Neural progenitor cell (in vitro differentiated cells): ENCODE measurements at regions not wholly inside any gene's neighbourhood (a gene's known extent, or its start where the extent isn't known, plus 50 kb on each side); places are given as distances from the start of the nearest gene placed in this dataset.
A peak's percentile ranks its signal among the peaks of the same experiment; 100 is the strongest.

ENCODE experiments used
- DNase-seq: peaks from one replicate; pipeline ENCODE4 v3.0.0-alpha.2; 2016; ENCODE audit warnings: low spot score
- H2AFZ ChIP-seq: fragments of 200-600 bp; sonication (generic); replicated peaks from 2 replicates; pipeline ENCODE4 v1.6.1; 2016; ENCODE audit warnings: antibody characterized with exemption
- H3F3A ChIP-seq: fragments of 200-600 bp; sonication (generic); 2 replicates; pipeline ENCODE4 v1.6.1; 2016; ENCODE audit warnings: antibody characterized with exemption, low read depth
- H3K27ac ChIP-seq: fragments of 200-600 bp; sonication (generic); 2 replicates; pipeline ENCODE4 v1.5.1; 2016; ENCODE audit warnings: mild to moderate bottlenecking
- H3K27me3 ChIP-seq: fragments of 200-600 bp; sonication (generic); 2 replicates; pipeline ENCODE4 v1.6.1; 2016; ENCODE audit warnings: mild to moderate bottlenecking, moderate library complexity
- H3K36me3 ChIP-seq: fragments of 200-600 bp; sonication (generic); 2 replicates; pipeline ENCODE4 v1.5.1; 2016
- H3K4me1 ChIP-seq: fragments of 200-600 bp; sonication (generic); 2 replicates; pipeline ENCODE4 v1.6.1; 2016; ENCODE audit warnings: mixed run types
- H3K4me2 ChIP-seq: fragments of 200-600 bp; sonication (generic); 2 replicates; pipeline ENCODE4 v1.6.1; 2016
- H3K4me3 ChIP-seq: fragments of 200-600 bp; sonication (generic); 2 replicates; pipeline ENCODE4 v1.5.1; 2016
- H3K79me2 ChIP-seq: fragments of 200-600 bp; sonication (generic); 2 replicates; pipeline ENCODE4 v1.6.1; 2016; ENCODE audit warnings: low read depth
- H3K9ac ChIP-seq: fragments of 200-600 bp; sonication (generic); 2 replicates; pipeline ENCODE4 v1.6.1; 2016
- H3K9me3 ChIP-seq: fragments of 200-600 bp; sonication (generic); 2 replicates; pipeline ENCODE4 v1.5.1; 2016; ENCODE audit warnings: low read depth
- H4K20me1 ChIP-seq: fragments of 200-600 bp; sonication (generic); 2 replicates; pipeline ENCODE4 v1.6.1; 2016; ENCODE audit warnings: low read depth
- H3K27ac Mint-ChIP-seq: 3 replicates; pipeline ENCODE4 v1.8.0; 2021; ENCODE audit warnings: mixed read lengths
- H3K27me3 Mint-ChIP-seq: 2 replicates; pipeline ENCODE4 v1.8.0; 2022; ENCODE audit warnings: low read depth, mild to moderate bottlenecking, inconsistent platforms, moderate library complexity, mixed read lengths; ENCODE audit not compliant: insufficient read depth
- H3K36me3 Mint-ChIP-seq: 3 replicates; pipeline ENCODE4 v1.8.0; 2021; ENCODE audit warnings: mixed read lengths
- H3K4me1 Mint-ChIP-seq: 3 replicates; pipeline ENCODE4 v1.8.0; 2021; ENCODE audit warnings: mixed read lengths
- H3K4me3 Mint-ChIP-seq: 3 replicates; pipeline ENCODE4 v1.8.0; 2021; ENCODE audit warnings: mild to moderate bottlenecking, moderate library complexity, mixed read lengths
- H3K9me3 Mint-ChIP-seq: 3 replicates; pipeline ENCODE4 v1.8.0; 2020; ENCODE audit warnings: mixed read lengths
- CTCF ChIP-seq: fragments of 200-600 bp; sonication (generic); IDR thresholded peaks from 2 replicates; pipeline ENCODE4 v1.5.1; 2017; ENCODE audit warnings: antibody characterized with exemption, mild to moderate bottlenecking
- EZH2 ChIP-seq: fragments of 200-600 bp; sonication (generic); IDR thresholded peaks from 2 replicates; pipeline ENCODE4 v1.6.1; 2017; ENCODE audit warnings: antibody characterized with exemption, mild to moderate bottlenecking, moderate library complexity
- EZH2phosphoT487 ChIP-seq: fragments of 200-600 bp; sonication (generic); IDR thresholded peaks from 2 replicates; pipeline ENCODE4 v1.6.1; 2017; ENCODE audit warnings: antibody characterized with exemption

DNA sequence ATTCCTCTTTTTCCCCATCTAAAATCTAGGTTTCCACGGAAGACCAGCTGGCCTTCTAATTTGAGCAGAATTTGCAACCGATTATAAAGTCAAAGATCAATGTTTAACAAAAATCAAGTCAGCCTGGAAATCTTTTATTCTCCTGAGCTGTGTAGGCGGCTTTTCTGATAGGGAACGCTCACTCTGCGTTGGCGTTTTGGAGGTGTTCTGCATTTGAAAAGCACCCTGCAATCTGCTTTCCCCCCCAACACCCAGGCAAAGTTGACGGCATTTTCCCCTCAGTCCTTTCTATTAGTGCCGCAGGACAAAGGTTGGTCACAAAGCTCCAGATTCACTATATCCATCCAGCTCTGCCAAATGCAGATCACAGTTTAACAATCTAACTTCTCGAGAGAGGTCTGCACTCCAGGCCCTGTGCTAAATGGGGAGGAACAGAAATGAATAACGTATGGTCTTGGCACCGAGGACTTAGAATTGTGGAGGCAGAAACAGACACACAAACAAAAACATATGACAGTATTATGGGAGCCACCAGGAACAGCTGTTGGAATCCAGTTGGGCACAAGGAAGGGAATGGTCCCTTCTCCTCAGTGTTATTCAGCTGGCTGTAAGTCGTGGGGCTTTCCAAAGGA is 50.4 kb upstream of the LARS2 start:
- Histone ChIP-seq H3K27me3 (no peaks in the 10 kb centered on the region), H4K20me1 (no peaks in the 10 kb centered on the region), H3K9me3 (no peaks in the 10 kb centered on the region), H3K9ac (no peak overlapping the region), H3K4me2 (no peak overlapping the region), H3F3A (no peaks in the 10 kb centered on the region), H3K79me2 (no peaks in the 10 kb centered on the region), H3K27ac (no peak overlapping the region), H3K4me3 (no peak overlapping the region), H3K36me3 (no peaks in the 10 kb centered on the region), H3K4me1 (no peaks in the 10 kb centered on the region), H2AFZ (peak overlapping the region; percentile 63)
- TF ChIP-seq CTCF (no peak), EZH2phosphoT487 (no peak), EZH2 (no peak)
- Mint-ChIP-seq H3K4me3 (no peak overlapping the region), H3K27ac (no peak overlapping the region), H3K4me1 (peaks cover 9% of the 10 kb centered on the region), H3K9me3 (no peaks in the 10 kb centered on the region), H3K27me3 (peaks cover 3% of the 10 kb centered on the region), H3K36me3 (no peaks in the 10 kb centered on the region)
- no peak for DNase-seq
